Parathyroid adenoma (tissue), 2 donors: ENCODE measurements at regions not wholly inside any gene's neighbourhood (a gene's known extent, or its start where the extent isn't known, plus 50 kb on each side); places are given as distances from the start of the nearest gene placed in this dataset.

Experiments
- H2AFZ ChIP-seq: fragments of 300-600 bp; sonication (generic); one replicate; pipeline ENCODE4 v1.7.0; 2017; ENCODE audit warnings: antibody characterized with exemption, mild to moderate bottlenecking
- H3K27ac ChIP-seq: fragments of 300-600 bp; sonication (generic); one replicate; pipeline ENCODE4 v1.7.0; 2017
- H3K27me3 ChIP-seq: fragments of 300-600 bp; sonication (generic); one replicate; pipeline ENCODE4 v1.7.0; 2017; ENCODE audit warnings: low read length; ENCODE audit not compliant: control insufficient read depth, insufficient read depth
- H3K36me3 ChIP-seq: fragments of 300-600 bp; sonication (generic); one replicate; pipeline ENCODE4 v1.7.0; 2017; ENCODE audit warnings: low read length; ENCODE audit not compliant: control insufficient read depth, insufficient read depth
- H3K4me1 ChIP-seq: fragments of 300-600 bp; sonication (generic); one replicate; pipeline ENCODE4 v1.7.0; 2017; ENCODE audit warnings: control low read depth
- H3K4me2 ChIP-seq: fragments of 300-600 bp; sonication (generic); one replicate; pipeline ENCODE4 v1.7.0; 2017; ENCODE audit warnings: low read length
- H3K4me3 ChIP-seq: fragments of 300-600 bp; sonication (generic); one replicate; pipeline ENCODE4 v1.7.0; 2017; ENCODE audit warnings: low read depth, low read length
- H3K79me2 ChIP-seq: fragments of 300-600 bp; sonication (generic); one replicate; pipeline ENCODE4 v1.7.0; 2017; ENCODE audit warnings: control low read depth
- H3K9ac ChIP-seq: fragments of 300-600 bp; sonication (generic); one replicate; pipeline ENCODE4 v1.7.0; 2017; ENCODE audit warnings: mild to moderate bottlenecking
- H3K9me3 ChIP-seq: fragments of 300-600 bp; sonication (generic); one replicate; pipeline ENCODE4 v1.7.0; 2017; ENCODE audit warnings: low read length; ENCODE audit not compliant: control insufficient read depth
- TF ChIP-seq, protein P1 (sequence below): fragments of 300-600 bp; sonication (generic); IDR thresholded peaks from one replicate; pipeline ENCODE4 v1.7.0; 2017; ENCODE audit warnings: antibody characterized with exemption, mild to moderate bottlenecking
- donor health status: primary hyperparathyroidism.

- H3K9me3 ChIP-seq = no peaks in the 10 kb centered on the region
- H3K4me3 ChIP-seq = no peak overlapping the region
- no peak overlapping the region for H3K4me2 ChIP-seq
- H3K4me1 ChIP-seq = no peaks in the 10 kb centered on the region
- no peak overlapping the region for H3K9ac ChIP-seq
- no peaks in the 10 kb centered on the region for H3K27me3 ChIP-seq
- TF ChIP-seq, protein P1, sequence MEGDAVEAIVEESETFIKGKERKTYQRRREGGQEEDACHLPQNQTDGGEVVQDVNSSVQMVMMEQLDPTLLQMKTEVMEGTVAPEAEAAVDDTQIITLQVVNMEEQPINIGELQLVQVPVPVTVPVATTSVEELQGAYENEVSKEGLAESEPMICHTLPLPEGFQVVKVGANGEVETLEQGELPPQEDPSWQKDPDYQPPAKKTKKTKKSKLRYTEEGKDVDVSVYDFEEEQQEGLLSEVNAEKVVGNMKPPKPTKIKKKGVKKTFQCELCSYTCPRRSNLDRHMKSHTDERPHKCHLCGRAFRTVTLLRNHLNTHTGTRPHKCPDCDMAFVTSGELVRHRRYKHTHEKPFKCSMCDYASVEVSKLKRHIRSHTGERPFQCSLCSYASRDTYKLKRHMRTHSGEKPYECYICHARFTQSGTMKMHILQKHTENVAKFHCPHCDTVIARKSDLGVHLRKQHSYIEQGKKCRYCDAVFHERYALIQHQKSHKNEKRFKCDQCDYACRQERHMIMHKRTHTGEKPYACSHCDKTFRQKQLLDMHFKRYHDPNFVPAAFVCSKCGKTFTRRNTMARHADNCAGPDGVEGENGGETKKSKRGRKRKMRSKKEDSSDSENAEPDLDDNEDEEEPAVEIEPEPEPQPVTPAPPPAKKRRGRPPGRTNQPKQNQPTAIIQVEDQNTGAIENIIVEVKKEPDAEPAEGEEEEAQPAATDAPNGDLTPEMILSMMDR = no peak
- H3K36me3 ChIP-seq = no peaks in the 10 kb centered on the region
- H3K79me2 ChIP-seq = no peaks in the 10 kb centered on the region
- H3K27ac ChIP-seq = no peak overlapping the region
- no peak overlapping the region for H2AFZ ChIP-seq
Observed at GRCh38 chr1:54465351-54465811, 59.2 kb upstream of the SSBP3 start.

DNA sequence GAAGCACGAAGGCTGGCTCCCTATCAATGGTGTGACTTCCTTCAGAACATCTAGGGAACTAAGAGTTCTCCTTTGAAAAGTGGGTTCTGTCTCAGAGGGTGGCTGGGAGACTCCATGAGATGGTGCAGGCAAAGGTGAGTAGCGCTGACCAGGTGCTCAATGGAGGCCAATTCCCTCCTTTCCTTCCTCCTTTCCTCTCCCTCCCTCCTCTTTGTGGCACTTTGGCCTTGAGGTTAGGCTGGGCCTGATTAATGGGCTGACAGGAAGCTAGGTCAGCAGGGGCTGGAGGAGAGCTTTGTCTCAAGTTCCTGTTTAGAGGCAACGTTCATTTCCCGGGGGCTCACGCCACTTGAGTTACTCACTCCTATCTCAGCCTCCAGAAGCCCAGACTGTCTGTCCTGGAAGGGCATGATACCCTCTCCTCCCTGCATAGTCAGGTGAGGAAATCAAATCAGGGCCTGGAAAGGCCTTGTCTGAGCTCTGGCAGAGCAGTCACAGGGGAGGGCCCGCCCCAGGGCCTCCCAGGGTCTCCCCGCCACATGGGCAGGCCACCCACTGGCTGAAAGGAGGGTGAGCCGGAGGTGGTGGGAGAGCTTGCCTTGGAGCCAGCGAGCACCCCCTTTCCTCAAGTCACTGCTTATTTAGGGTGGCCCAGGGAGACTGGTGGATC lies 58.4 kb upstream of the SSBP3 start:
- Histone ChIP-seq H3K27ac (no peak overlapping the region), H3K36me3 (no peaks in the 10 kb centered on the region), H3K4me1 (no peaks in the 10 kb centered on the region), H3K9ac (no peak overlapping the region), H3K27me3 (no peaks in the 10 kb centered on the region), H3K4me3 (no peak overlapping the region), H2AFZ (no peak overlapping the region), H3K4me2 (no peak overlapping the region), H3K79me2 (no peaks in the 10 kb centered on the region), H3K9me3 (no peaks in the 10 kb centered on the region)
- TF ChIP-seq, protein P1 = no peak

DNA sequence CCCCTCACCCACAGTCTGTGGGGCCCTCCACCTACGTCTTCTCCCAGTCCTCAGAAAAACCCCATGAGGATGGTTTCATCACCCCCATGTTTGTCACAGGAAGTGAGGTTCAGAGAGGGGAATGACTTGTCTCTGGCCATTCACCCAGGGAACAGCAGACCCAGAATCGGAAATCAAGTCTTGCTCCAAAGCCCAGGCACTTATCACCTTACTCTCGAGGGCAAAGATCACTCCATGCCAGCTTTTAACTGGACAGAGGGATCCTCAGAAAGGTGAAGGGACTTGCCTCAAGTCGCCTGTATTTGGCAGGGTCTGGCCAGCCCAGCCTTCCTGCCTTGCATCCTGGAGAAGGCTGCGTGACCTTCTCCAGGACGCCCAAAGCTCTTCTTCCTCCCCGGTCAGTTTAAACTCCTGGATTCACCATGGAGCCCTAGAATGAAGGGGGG lies 57.9 kb upstream of the SSBP3 start:
- Histone ChIP-seq H3K27me3 (no peaks in the 10 kb centered on the region), H3K27ac (no peak overlapping the region), H3K9me3 (no peaks in the 10 kb centered on the region), H2AFZ (no peak overlapping the region), H3K4me2 (no peak overlapping the region), H3K36me3 (no peaks in the 10 kb centered on the region), H3K4me3 (no peak overlapping the region), H3K79me2 (no peaks in the 10 kb centered on the region), H3K9ac (no peak overlapping the region), H3K4me1 (no peaks in the 10 kb centered on the region)
- TF ChIP-seq, protein P1 = no peak

- no peaks in the 10 kb centered on the region for H3K27me3 ChIP-seq
- no peak overlapping the region for H3K4me3 ChIP-seq
- H3K9me3 ChIP-seq = no peaks in the 10 kb centered on the region
- no peak overlapping the region for H3K9ac ChIP-seq
- no peak overlapping the region for H2AFZ ChIP-seq
- no peaks in the 10 kb centered on the region for H3K79me2 ChIP-seq
- H3K4me2 ChIP-seq = no peak overlapping the region
- H3K36me3 ChIP-seq = no peaks in the 10 kb centered on the region
- H3K4me1 ChIP-seq = no peaks in the 10 kb centered on the region
- TF ChIP-seq, protein P1 = no peak
- no peak overlapping the region for H3K27ac ChIP-seq
Observed at GRCh38 chr1:54463259-54464030, 57.3 kb upstream of the SSBP3 start.
